ENCODE measurements at regions not wholly inside any gene's neighbourhood (a gene's known extent, or its start where the extent isn't known, plus 50 kb on each side); places are given as distances from the start of the nearest gene placed in this dataset.

- Mint-ChIP-seq H3K4me1 (ENCODE audit: low read depth) (peaks cover 42% of the 10 kb centered on the region), H3K27me3 (ENCODE audit: low read depth) (no peaks in the 10 kb centered on the region), H3K9me3 (ENCODE audit: low read depth) (no peaks in the 10 kb centered on the region), H3K4me3 (ENCODE audit: unreplicated experiment) (no peak overlapping the region), H3K27ac (ENCODE audit: unreplicated experiment) (no peak overlapping the region), H3K36me3 (ENCODE audit: low read depth) (no peaks in the 10 kb centered on the region)
- no peak for DNase-seq (ENCODE audit: low spot score)
- TF ChIP-seq, protein P1, sequence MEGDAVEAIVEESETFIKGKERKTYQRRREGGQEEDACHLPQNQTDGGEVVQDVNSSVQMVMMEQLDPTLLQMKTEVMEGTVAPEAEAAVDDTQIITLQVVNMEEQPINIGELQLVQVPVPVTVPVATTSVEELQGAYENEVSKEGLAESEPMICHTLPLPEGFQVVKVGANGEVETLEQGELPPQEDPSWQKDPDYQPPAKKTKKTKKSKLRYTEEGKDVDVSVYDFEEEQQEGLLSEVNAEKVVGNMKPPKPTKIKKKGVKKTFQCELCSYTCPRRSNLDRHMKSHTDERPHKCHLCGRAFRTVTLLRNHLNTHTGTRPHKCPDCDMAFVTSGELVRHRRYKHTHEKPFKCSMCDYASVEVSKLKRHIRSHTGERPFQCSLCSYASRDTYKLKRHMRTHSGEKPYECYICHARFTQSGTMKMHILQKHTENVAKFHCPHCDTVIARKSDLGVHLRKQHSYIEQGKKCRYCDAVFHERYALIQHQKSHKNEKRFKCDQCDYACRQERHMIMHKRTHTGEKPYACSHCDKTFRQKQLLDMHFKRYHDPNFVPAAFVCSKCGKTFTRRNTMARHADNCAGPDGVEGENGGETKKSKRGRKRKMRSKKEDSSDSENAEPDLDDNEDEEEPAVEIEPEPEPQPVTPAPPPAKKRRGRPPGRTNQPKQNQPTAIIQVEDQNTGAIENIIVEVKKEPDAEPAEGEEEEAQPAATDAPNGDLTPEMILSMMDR (IDR thresholded peaks at IDR 0.05): no peak
These were observed 302.9 kb upstream of the ZMIZ1 start for GRCh38 chr10:78765726-78766335.

- Mint-ChIP-seq H3K4me3 (ENCODE audit: unreplicated experiment) (no peak overlapping the region), H3K4me1 (ENCODE audit: low read depth) (peaks cover 44% of the 10 kb centered on the region), H3K9me3 (ENCODE audit: low read depth) (no peaks in the 10 kb centered on the region), H3K36me3 (ENCODE audit: low read depth) (no peaks in the 10 kb centered on the region), H3K27ac (ENCODE audit: unreplicated experiment) (no peak overlapping the region), H3K27me3 (ENCODE audit: low read depth) (no peaks in the 10 kb centered on the region)
- no peak for DNase-seq (ENCODE audit: low spot score)
- TF ChIP-seq, protein P1 (IDR thresholded peaks at IDR 0.05): no peak
These were observed 302.2 kb upstream of the ZMIZ1 start for GRCh38 chr10:78766603-78767002.

GRCh38 chr10:78768041-78768835 is 300.5 kb upstream of the ZMIZ1 start:
- H3K9me3 Mint-ChIP-seq (ENCODE audit: low read depth): no peaks in the 10 kb centered on the region
- no peaks in the 10 kb centered on the region for H3K36me3 Mint-ChIP-seq (ENCODE audit: low read depth)
- TF ChIP-seq, protein P1 (IDR thresholded peaks at IDR 0.05): no peak
- H3K4me3 Mint-ChIP-seq (ENCODE audit: unreplicated experiment): no peak overlapping the region
- H3K27ac Mint-ChIP-seq (ENCODE audit: unreplicated experiment): peak overlapping the region; percentile 70
- H3K27me3 Mint-ChIP-seq (ENCODE audit: low read depth): no peaks in the 10 kb centered on the region
- peaks cover 47% of the 10 kb centered on the region for H3K4me1 Mint-ChIP-seq (ENCODE audit: low read depth)
- no peak for DNase-seq (ENCODE audit: low spot score)

GRCh38 chr10:78768876-78769275 is 299.9 kb upstream of the ZMIZ1 start:
- Mint-ChIP-seq H3K36me3 (ENCODE audit: low read depth) (no peaks in the 10 kb centered on the region), H3K4me1 (ENCODE audit: low read depth) (peaks cover 41% of the 10 kb centered on the region), H3K4me3 (ENCODE audit: unreplicated experiment) (no peak overlapping the region), H3K27ac (ENCODE audit: unreplicated experiment) (peak overlapping the region; percentile 70), H3K27me3 (ENCODE audit: low read depth) (no peaks in the 10 kb centered on the region), H3K9me3 (ENCODE audit: low read depth) (no peaks in the 10 kb centered on the region)
- TF ChIP-seq, protein P1 (IDR thresholded peaks at IDR 0.05): no peak
- no peak for DNase-seq (ENCODE audit: low spot score)

GRCh38 chr10:78769526-78769925 is 299.2 kb upstream of the ZMIZ1 start:
- no peak overlapping the region for H3K27ac Mint-ChIP-seq (ENCODE audit: unreplicated experiment)
- no peaks in the 10 kb centered on the region for H3K9me3 Mint-ChIP-seq (ENCODE audit: low read depth)
- H3K4me1 Mint-ChIP-seq (ENCODE audit: low read depth): peaks cover 39% of the 10 kb centered on the region
- no peaks in the 10 kb centered on the region for H3K27me3 Mint-ChIP-seq (ENCODE audit: low read depth)
- no peak overlapping the region for H3K4me3 Mint-ChIP-seq (ENCODE audit: unreplicated experiment)
- H3K36me3 Mint-ChIP-seq (ENCODE audit: low read depth): no peaks in the 10 kb centered on the region
- TF ChIP-seq, protein P1 (IDR thresholded peaks at IDR 0.05): no peak
- no peak for DNase-seq (ENCODE audit: low spot score)
